ENCODE measurements at regions not wholly inside any gene's neighbourhood (a gene's known extent, or its start where the extent isn't known, plus 50 kb on each side); places are given as distances from the start of the nearest gene placed in this dataset.
"Not testable (repeated sequence)": the region's sequence is repeated elsewhere in the genome, so short reads cannot be mapped to it uniquely, and the experiment has no call there.

DNA sequence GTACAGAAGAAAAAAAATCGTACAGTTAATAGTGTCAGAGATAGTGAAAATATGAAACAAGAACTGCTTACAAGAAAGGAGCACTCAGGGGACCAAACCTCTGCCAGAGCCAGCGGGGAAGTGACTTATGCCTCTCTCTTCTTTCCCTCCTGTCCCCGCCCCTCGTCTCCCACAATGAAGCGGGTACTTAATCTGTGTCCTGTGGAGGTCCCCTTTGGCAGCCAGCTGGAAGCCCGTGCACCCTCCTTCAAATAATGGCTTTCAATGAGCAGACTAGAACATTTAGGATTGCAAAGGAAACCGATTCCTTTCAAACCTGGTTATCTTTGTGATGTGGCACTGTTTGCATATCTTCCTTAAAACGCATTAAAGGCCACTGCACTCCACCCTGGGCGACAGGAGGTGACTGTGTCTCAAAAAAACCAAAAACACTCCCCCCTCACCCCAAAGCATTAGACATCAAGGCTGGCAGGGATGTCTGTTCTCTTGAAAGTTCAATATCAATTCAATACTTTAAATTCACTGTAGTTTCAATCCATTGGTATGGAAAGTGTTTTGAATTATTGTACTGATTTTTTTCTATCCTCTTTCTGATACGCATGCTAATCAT, 51.7 kb downstream of the PPIAL4C start:
- not testable (repeated sequence) for DNase-seq

DNA sequence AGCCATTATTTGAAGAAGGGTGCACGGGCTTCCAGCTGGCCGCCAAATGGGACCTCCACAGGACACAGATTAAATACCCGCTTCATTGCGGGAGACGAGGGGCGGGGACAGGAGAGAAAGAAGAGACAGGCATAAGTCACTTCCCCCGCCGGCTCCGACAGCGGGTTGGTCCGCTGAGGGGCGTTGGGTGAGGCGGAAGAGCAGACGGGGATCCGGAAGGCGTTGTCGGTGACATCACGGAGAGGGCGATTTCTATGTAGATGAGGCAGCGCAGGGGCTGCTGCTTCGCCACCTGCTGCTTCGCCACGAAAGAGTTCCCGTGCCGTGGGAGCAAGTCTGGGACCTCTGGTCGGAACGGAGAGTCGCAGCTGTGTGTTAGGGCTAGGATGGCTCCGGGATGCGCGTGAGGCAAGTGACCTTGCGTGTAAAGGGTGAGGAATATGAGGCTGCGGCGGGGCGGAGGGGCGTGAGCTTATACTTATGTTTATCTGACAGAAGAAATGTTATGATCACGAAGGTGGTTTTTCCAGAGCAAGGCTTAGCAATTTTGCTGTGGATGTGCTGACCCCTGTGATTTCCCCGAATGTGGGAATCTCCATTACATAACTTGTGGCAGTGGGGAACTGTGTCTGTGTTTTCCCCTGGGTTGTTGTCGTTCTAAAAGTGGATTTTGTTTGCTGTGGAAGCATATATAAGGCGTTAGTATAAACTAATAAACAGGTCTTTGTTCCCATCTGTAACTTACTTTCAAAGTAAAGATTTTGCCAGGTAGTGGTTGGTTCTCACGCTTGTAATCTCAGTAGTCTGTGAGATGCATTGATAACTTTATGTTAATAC, 52.9 kb downstream of the PPIAL4C start:
- DNase-seq: peak; percentile 53

DNA sequence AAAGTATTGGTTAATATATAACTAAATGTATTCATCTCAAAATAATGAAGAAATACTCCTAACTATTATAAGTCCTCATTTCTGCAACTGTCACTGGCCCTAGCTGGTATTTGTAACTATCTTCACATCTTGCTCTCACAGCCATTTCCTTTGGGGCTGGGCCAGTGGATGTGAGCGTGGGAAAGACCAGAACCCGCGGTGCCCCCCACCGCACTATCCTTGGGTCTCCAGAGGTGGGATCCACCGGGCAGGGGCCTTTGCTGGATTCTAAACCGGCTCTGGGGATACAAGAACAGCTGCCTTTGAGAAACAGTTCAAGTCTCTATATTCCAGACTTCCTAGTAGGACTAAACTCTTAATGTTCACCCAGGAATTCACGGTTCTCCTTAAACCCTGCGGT, 54.8 kb downstream of the PPIAL4C start:
- DNase-seq: not testable (repeated sequence)

- not testable (repeated sequence) for DNase-seq
Observed at GRCh38 chr1:149638901-149639658, 55.4 kb downstream of the PPIAL4C start.

- not testable (repeated sequence) for DNase-seq
Observed at GRCh38 chr1:149641179-149641578, 57.5 kb downstream of the PPIAL4C start.

GRCh38 chr1:149644818-149645217, 61.2 kb downstream of the PPIAL4C start:
- DNase-seq: not testable (repeated sequence)

- not testable (repeated sequence) for DNase-seq
Observed at GRCh38 chr1:149646360-149647017, 62.8 kb downstream of the PPIAL4C start.

DNA sequence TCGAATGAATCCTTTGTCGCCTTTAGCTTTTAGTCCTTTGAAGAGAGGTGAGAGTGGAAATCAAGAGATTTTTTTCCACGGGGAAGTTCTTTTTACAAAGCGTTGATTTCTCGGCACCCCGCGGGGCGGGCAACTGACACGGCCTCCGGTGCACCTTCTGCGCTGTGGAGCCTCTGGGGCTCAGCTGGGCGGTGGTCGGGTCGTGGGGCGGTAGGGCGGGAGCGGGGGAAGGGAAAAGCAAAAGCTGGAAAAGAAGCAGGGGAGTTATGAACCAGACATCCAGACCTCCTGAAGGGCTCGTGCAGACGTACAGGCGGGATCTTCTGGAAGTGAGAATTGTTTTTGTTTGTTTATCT, 63.3 kb downstream of the PPIAL4C start:
- DNase-seq: not testable (repeated sequence)

- not testable (repeated sequence) for DNase-seq
Observed at GRCh38 chr1:149657750-149658149, 74.1 kb downstream of the PPIAL4C start.

DNA sequence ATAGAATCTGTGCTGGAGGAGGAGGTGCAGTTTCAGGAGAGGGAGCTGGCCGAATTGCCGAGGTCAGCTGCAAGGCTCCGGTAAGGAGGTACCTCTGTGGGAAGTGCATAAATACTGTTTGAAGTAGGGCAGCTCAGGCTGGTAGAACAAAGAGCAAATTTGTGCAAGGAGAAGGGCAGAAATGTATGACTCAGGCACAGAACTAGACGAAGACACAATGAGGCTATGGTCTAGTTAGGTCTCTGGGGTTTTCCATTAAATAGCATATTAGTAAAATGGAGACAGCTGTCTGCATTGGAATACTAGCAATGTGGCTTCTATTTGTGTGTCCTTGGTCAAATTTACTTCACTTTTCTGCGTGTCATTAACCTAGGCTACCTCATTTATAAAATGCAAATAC, 74.5 kb downstream of the PPIAL4C start:
- DNase-seq: not testable (repeated sequence)

- DNase-seq: not testable (repeated sequence)
Observed at GRCh38 chr1:149664624-149665023, 81.0 kb downstream of the PPIAL4C start.

GRCh38 chr1:149665033-149665432, 81.4 kb downstream of the PPIAL4C start:
- DNase-seq: not testable (repeated sequence)

DNA sequence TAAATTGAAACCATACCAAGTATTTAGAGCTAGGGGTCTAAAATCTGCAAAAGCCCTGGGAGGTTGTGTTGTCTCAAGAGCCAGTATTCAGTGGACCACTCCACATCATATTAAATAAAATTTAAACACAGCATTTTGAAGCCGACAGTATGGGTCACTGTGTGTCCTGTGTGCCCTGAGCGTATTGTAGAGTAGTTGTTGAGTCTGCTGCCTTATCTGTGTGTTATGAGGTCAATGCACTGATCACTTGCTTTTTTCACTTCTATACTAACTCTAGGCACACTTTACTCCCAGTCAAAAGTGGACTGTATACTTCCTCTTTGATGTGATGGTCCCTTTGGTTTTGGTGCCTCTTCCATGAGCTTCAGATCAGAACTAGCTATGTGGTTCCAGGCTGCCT, 81.9 kb downstream of the PPIAL4C start:
- not testable (repeated sequence) for DNase-seq

DNA sequence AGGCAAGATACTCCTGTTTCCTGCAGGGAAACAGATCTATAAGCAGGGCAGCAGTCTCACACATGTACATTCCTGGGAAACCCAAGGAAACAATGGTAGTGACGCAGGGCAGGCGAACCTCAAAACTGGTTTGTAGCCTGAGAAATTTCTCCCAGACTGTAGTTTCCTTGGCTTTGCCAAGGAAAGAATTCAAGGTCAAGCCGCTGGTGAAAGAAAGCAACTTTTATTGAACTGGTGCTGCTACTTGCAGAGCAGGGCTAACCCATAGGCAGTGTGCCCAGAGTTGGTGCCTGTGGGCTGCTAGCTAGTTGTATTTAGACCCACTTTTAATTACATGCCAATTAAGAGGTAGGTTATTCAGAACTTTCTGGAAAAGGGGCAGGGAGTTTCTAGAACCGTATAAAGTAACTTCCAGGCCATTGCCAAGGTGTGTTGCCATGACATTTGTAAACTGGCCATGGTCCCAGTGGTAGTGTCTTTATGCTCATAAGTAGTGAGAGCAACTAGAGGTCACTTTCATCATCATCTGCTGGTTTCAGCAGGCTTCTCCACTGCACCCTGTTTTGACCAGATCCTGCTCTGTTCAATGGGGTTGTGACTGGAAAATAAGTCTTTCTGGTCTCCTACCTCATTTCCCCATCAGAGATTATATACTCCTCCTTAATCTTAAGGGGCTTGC, 89.7 kb downstream of the PPIAL4C start:
- not testable (repeated sequence) for DNase-seq

GRCh38 chr1:149674921-149675320, 91.3 kb downstream of the PPIAL4C start:
- DNase-seq: not testable (repeated sequence)

GRCh38 chr1:149677359-149677758, 93.7 kb downstream of the PPIAL4C start:
- not testable (repeated sequence) for DNase-seq

DNA sequence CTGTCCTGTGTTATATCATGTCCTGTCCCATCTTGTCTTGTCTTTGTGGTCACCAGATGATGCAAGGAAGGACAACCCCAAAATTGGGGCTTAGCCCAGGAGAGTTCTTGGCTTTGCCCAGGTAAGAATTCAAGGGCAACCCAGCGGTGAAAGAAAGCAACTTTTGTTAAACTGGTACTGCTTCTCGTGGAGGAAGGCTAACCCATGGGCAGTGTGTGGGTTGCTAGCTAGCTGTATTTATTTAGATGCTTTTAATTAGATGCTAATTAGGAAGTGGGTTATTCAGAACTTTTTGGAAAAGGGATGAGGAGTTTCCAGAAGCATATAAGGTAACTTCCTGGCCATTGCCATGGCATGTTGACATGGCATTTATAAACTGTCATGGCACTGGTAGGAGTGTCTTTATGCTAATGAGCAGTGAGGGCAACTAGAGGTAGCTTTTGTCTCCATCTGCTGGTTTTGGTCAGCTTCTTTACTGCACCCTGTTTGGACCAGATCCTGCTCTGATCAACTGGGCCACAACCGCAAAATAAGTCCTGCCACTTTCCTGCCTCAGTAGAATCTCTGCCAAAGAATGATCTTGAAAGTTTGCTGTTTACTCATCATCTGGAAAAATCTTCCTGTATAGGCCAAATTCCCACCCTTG, 95.8 kb upstream of the FCGR1A start:
- not testable (repeated sequence) for DNase-seq

- not testable (repeated sequence) for DNase-seq
Observed at GRCh38 chr1:149691399-149691798, 91.1 kb upstream of the FCGR1A start.

GRCh38 chr1:149692804-149693539, 89.5 kb upstream of the FCGR1A start:
- not testable (repeated sequence) for DNase-seq

GRCh38 chr1:149695066-149695465, 87.4 kb upstream of the FCGR1A start:
- not testable (repeated sequence) for DNase-seq

DNA sequence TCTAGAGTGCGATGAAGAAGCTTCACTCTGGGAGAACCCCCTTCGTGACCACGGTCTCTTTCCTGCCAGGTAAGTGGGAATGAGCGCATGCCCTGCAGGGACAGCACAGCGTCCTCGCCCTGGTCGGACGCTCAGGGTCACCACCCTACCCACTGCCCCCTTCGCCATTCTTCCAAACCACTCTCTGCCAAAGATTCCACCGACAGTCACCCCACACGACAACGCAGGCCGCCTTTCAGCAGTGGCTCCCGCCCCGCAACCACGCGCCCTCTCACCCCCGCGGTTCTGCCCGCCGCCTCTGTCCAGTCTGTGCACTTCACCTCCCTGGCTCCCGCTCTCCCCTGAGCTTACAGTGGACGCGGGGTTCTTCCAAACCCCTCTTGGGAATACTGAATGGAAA, 82.3 kb upstream of the FCGR1A start:
- not testable (repeated sequence) for DNase-seq
